ENCODE measurements at regions not wholly inside any gene's neighbourhood (a gene's known extent, or its start where the extent isn't known, plus 50 kb on each side); places are given as distances from the start of the nearest gene placed in this dataset.
"Not testable (repeated sequence)": the region's sequence is repeated elsewhere in the genome, so short reads cannot be mapped to it uniquely, and the experiment has no call there.

DNA sequence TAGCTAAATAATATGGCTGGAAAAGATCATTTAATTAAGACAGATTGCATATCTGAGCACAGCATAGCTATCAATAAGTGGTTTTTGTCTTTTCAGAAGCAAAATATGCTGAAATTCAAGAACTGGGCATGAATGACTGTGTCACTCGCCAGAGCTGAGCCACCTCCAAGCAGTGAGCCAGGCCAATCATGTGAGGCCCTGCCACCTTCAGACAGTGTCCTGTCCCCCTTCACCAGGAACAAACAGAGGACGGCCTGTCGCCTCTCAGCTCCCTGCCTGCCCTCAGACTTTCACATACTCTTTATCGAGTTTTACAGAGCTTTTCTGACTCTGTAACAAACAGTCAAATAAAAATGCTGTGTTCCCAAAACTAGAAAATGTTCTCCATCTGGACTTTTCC, 171.0 kb upstream of the TSC22D1 start:
- DNase-seq: no peak

DNA sequence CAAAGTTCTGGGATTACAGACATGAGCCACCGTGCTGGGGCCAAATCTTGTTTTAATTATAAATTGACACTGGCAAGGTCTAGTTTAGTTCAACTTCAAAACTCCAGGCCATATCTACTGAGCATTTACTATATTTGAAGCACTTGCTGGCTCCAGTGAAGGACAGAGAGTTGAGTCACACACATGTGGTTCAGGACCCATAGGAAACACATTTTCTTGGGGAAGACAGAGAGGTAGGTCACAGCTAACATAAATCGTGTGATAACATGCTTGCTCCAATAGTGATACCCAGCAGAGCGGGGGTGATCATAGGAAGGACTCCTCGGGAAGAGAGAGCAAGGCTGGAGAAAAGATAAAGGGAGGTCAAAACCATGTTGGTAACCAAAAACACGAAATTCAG, 170.6 kb upstream of the TSC22D1 start:
- no peak for DNase-seq

DNA sequence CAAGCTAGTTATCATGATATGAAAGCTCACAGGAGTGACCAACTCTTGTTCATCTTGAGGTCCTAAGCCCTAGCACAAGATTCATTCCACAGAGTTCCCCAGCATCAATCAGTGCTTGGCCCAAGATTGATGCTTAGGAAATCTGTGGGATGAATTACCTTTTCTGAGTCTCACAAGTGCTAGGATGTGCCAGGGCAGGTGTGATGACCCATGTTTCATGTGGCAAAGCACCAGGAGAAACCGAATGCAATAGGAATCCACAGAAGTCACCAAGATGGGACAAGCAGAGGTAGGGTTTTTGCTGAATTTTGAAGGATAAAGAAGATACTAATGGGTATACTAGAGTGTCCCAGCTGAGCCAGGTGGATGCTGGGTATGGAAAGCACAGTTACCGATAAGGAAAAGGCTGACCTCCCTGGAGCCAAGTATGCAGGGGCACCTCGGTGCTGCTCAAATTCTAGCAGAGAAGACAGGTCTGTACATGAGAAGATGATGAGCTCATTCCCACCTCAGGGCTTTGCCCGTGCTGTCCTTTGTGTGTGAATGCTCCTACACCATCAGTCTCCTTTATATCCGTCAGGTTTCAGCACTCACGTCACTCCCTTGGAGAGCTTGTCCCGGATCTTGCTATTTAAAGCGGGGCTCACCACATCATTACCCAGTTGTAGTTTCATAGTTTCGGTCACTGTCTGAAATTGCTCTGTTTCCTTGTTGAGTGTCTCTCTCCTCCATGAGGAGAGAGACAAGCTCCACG, 168.9 kb upstream of the TSC22D1 start:
- DNase-seq: no peak

DNA sequence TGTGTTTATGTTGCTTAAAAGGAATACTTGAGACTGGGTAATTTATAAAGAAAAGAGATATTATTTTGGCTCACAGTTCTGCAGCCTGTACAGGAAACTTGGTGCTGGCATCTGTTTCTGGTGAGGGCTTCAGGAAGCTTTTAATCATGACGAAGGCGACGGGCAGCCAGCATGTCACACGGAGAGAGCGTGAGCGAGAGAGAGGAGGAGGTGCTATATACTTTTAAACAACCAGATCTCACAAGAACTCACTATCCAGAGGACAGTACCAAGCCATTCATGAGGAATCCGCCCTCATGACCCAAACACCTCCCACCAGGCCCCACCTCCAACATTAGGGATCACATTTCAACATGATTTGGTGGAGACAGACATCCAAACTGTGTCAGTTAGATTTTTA, 163.4 kb upstream of the TSC22D1 start:
- DNase-seq: no peak

DNA sequence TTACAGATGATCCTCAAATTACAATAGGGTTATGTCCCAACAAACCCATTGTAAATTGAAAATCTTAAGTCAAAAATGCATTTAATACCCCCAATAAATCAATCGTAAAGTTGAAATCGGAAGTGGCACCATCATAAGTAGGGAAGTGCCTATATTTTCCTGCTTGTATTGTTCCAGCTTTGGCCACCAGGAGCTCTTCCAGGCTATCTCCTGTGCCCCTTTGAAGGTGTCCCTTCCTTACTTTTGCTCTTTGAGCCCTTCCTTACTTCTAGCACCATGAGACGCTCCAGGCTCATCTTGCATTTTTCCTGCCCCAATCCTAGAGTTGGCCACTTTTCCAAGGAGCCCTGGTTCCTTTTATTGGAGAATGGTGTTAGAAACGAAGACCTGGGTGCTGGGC, 163.0 kb upstream of the TSC22D1 start:
- DNase-seq: no peak

DNA sequence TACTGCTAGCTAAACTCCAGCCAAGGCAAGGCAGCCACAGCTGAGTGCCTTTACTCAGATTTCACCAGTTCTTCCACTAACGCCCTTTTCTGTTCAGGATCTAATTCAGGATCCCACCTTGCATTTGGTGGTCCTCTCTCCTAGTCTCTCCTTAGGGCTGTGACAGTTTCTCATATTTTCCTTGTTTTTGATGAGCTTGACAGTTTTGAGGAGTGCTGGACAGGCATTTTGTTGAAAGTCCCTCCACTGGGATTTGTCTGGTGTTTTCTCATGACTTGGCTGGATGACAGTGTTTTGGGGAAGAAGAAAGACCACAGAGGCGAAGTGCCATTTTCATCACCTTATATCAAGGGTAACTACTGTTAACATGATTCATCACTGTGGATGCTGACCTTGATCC, 162.3 kb upstream of the TSC22D1 start:
- DNase-seq: no peak

DNA sequence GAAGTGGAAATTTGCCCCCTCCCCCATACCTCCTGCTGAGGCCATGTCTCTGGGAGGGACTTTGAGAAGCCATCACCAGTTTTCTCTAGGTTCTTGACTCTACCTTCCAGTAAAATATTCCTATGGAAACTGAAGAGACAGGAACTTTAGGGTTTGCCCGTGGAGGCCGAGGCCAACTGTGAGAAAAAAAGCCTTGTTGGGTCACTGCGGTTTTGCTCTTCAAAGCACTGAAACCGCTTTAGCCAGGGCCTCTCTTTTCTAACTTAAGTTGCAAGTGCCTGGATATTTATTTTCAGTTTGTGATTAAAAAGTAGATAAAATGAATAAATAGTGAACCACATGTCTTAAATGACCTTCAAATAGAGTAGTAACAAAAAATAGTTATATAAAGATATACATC, 159.7 kb upstream of the TSC22D1 start:
- DNase-seq: no peak

DNA sequence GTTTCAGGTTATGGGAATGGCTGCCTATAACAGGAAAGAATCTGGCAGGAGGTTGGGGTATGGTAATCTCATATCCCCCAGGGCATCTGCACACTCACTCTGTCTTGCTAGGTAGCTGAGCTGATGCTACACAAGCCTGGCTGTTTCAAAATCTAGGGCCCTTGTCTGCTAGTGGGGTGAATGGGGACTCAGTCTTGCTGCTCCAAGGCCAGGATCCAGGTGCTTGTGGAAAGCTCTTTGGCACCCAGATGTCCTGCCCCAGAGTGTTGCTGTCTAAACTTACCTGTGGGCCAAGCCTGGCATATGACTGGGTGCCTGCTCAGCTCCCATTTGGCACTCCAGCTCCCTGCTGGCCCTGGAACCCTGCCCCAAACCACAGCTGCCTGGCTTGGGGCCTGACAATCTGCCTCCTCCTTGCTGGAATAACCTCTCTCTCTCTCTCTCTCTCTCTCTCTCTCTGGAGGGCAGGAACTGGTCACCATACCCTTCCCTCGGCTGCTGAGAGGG, 158.1 kb upstream of the TSC22D1 start:
- no peak for DNase-seq

DNA sequence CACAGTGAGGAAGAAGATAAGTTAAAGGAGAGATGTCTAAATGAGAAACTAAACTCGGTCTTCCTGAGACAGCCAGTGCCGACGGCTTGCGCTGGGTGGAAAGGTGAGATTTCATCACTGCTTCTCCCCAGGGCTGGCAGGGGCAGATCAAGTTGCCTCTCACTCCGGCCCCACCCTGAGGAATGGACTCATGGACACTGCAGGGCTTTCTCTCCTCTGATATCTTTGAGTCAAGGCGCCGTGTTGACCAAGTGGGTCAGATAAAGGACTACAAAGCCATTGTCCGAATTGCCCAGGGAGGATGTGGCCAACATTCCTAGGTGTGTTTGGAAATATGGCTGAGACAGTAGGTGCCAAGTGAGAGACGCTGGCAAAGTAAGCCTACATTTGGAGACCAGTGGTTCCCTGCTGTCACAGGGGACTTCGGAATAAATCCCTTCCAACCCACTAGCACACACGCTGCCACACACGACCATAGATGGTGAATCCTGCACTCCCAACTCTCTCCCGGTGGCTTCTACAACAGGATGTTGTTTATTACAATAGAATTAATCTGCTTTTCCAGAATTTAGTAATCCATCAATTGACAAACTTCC, 156.5 kb upstream of the TSC22D1 start:
- DNase-seq: no peak

DNA sequence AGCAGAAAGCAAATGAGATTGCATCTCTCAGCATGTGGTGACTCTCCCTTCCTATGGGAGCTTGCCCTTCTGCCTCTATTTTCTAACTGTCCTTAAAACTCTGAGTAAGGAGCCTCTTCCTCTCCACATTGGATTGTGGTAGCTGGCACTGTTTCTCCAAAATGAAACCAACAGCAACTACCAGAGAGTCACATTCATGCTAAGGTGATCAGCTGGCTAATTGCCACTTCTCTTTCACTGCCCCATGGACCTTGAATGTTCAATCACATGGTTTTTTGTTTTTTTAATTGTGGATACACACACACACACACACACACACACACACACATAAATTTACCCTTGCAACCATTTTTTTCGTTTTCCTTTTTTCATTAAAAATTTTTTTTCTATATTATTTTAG, 154.7 kb upstream of the TSC22D1 start:
- no peak for DNase-seq

DNA sequence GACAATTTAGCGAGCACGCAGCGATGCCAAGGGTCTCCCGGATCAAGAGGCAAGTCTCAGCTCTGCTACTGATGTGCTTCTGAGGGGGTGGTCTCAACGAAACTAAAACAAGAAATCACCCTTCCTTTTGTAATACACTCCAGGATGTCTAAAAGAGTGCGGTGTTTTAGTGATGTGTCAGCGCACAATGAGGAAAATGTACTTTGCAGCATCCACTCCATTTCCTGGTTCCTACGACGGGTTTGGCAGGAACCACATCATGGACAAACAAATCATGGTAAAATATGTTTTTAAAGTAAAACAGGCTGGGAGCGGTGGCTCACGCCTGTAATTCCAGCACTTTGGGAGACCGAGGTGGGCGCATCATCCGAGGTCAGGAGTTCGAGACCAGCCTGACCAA, 154.0 kb upstream of the TSC22D1 start:
- DNase-seq: no peak

DNA sequence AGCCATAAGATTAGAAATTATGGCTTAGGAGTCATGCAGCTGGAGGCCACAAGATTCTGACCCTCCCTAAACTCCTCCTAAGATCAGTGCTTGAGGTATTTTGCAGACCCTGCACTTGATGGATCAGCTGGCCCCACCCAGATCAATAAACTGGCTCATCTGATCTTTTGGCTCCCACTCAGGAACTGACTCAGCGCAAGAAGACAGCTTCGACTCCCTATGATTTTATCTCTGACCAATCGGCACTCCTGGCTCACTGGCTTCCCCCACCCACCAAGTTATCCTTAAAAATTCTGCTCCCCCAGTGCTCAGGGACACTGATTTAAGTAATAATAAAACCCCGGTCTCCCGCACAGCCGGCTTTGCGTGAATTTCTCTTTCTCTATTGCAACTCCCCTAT, 151.5 kb upstream of the TSC22D1 start:
- not testable (repeated sequence) for DNase-seq

DNA sequence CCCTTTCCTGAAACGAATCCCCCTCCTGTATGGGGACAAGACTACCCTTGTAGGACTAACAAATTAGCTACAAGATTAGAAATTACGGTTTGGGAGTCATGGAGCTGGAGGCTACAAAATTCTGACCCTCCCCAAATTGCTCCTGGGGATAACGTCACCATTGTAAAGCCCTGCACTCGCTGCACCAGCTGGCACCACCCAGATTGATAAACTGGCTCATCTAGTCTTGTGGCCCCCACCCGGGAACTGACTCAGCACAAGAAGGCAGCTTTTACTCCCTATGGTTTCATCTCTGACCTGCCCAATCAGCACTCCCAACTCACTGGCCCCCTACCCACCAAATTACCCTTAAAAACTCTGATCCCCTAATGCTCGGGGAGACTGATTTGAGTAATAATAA, 150.6 kb upstream of the TSC22D1 start:
- no peak for DNase-seq

DNA sequence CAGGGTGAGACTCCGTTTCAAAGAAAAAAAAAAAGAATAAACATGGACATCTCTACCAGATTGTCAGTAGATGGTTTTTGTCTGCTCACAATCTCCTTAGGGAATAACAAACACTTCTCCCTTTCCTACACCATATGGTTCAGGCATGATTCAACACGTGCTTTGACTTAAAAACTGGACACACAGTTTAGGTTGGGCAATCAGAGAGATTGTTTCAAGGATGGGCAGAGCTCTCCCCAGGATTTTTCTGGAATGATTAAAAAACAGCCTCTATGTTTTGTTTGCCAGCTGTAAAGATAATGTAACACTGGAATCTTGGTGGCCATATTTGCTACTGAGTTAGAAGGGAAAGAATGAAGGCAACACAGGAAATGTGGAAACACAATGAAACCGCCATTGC, 150.1 kb upstream of the TSC22D1 start:
- DNase-seq: no peak

DNA sequence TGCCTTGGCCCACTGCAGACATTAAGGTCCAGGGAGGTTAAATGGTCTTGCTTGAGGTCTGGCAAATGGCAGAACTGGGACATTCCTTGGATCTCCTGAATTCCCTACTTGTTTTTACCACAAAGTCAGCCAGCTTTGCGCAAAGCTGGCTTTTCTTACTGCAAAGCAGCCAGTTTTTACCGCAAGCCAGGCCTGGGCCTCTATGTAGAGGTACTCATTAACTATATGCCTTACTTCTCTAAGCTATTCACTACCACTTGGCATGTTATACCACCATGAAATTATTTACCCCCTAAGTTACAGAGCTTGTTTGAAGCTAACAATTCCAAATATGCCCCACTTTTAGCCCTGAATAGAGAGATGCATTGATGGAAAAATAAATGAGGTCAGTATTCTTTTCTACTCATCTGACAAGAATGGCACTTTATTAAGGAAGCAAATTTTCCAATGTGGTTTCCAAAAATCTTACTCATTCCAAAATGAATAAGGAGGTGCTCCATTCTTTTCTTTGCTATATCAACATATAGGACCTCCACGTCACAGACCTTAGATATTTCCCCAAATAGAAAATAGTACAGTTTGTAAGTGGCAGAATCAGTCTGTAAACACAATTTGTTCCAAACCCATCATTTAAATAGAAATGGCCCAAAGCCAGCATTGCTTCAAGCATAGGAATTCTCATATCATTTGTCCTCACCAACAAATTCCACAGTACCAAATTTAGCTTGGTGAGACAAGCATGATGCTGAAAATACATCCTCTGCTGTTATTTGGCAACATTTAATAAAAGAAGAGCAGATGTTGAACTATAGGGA, 143.9 kb upstream of the TSC22D1 start:
- DNase-seq: no peak

DNA sequence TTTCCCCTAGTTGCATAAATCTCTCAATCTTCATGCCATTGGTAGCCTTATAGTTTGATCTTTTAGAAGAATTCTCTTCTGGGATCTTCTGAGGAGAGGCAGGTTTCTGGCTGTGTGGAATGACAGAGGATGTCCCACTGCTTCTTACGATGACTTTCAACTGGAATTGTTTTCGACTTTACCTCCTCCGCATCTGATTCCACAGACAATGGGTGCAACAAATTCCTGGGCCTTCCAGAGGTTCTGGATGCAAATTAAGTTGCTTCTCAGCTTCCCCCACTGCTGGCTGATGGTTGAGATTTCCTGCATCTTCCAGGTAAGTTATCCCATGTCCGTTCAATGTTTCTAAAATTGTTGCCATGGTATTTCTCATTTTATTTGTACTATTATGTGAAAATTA, 142.3 kb upstream of the TSC22D1 start:
- DNase-seq: no peak

DNA sequence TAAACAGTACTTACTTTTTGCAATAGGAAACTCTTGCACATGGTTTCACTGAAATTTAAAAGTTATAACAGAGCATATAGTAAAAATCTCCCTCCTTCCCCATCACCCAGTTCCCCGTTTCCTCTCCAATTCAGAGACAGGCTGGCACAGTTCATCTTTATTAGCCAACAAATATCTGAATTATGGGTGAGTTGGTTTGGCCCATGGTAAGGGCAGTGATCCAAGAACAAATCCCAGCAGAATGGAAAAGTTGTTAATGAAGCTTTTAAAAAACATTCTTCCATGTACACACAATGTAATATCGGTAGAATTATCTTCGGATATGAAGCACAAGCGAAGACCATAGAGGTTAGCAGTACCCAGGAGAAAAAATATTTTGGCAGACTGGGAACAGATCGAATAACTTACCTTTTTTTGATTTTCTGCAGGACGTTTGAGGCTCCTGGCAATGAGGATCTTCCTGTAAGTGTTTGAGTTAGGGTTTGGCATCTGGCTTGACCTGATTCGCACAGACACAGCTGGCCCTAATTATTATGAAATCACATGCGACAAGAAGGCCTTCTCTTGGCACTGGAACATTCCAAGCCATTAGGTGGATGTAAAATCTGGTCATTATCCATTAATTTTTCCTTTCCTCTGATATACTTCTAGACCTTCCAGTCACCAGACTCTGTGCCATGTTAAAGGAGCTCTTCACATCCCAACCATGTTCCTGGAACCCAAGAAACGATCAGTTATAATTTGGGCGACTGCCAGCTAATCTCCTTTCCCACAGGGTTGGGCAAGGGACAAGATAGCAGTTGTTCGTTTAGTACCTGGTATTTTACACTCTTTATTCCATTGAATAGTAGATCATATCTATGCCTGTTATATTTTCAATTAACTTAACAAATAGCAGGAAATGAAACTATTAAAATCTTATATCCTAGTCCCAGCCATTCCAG, 139.4 kb upstream of the TSC22D1 start:
- no peak for DNase-seq

DNA sequence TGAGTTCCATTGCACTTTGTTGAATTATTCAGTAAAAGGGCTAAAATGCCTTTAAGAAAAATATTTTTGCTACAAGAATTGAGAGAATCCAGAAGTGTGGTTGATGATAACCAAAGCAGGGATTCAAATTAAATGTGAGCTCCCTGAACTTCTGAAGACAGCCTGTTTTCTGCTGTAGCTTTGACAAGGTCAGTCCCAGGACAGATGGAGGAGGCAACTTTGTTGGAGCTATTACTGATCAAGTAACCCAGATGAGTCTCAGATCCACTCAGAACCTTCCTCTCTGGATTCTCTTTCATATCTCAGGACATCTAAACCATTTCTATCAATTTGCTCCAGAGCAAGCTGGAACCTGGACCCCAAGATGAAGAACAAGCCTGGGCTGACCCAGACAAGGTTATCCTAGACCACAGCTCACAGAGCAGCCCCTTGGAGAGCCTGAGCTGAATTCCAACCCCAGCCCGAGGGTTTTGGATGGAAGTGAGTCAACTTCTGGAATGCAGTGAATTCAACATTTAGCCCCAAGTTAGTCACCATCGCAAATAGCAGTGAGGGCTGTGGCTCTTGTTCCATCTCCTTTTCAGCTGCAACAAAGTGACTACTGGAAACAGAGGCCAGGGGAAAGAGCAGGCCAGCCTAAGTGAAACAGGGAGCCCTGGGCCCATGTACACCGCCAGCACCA, 137.8 kb upstream of the TSC22D1 start:
- DNase-seq: no peak

DNA sequence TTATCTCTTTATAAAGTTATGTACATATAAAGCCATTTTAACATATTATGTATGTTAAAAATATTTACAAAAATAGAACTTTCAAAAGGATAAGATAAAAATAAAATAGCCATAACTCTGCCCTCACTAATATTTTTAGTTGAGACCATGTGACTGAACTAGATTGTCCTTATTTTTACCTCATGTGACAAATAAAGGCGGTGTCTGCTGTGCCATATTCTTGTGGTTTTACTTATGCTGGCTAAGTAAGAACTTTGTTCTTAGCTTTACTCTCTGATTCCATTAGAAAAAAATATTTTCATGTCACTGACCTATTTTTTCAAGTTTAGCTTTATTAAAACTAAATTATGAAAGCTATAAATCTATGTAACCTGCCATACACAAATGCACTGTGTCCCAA, 135.6 kb upstream of the TSC22D1 start:
- no peak for DNase-seq

DNA sequence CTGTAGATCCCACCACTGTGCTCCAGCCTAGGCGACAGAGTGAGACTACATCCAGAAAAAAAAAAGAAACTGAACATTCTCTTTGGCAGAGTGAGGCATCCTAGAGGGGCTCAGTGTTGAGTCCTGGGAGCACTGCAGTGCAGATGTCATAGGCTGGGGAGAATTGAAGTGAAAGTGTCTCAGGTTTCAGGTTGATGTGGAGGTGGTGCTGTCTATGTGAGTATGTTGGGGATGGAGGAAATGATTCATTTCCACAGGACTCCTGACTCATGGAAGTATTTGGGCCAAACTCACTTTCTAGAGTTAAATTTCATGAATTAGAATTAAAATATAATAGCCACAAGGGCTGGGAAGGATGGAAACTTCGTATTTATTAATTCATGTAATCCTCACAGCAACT, 134.4 kb upstream of the TSC22D1 start:
- no peak for DNase-seq

DNA sequence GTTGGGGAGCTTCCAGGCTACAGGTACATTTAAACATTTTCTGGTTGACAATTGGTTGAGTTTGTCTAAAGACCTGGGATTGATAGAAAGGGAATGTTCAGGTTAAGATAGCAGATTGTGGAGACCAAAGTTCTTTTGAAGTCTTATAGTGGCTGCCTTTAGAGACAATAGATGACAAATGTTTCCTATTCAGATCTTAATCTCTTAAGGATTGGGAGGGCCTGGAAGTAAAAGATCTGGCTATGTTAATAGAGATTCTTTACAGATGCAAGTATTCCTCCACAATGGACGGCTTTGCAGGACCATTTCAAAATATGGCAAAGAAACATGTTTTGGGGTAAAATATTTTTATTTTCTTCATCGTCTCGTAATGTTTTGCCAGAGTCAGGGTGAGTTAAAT, 128.7 kb upstream of the TSC22D1 start:
- not testable (repeated sequence) for DNase-seq

DNA sequence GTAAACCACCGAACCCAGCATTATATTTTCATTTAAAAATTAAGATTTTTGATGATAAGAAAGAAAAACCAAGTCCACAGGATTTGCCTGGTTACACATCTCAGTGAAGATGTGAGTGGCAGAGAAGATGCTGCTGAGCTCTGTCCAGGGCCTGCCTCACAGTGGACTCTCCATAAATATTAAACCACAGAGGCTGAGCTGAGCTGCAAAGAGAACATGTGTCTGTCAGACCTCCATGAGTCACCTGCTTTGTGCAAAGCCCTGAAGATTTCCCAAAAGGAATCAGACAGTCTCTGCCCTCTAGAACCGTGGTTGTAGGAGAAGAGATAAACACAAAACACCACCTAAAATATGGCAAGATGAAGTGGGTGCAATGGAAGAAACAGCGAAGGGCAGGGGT, 127.2 kb upstream of the TSC22D1 start:
- DNase-seq: no peak

Measured in midbrain (tissue), 1 donor.